Medulla oblongata (tissue), 1 donor: ENCODE measurements at regions not wholly inside any gene's neighbourhood (a gene's known extent, or its start where the extent isn't known, plus 50 kb on each side); places are given as distances from the start of the nearest gene placed in this dataset.
"Not testable (repeated sequence)": the region's sequence is repeated elsewhere in the genome, so short reads cannot be mapped to it uniquely, and the experiment has no call there.

Experiments
- DNase-seq: peaks from one replicate; pipeline ENCODE4 v3.0.0-alpha.2; 2015; ENCODE audit errors: extremely low spot score

GRCh38 chr9:81430727-81431126 is 258.6 kb downstream of the TLE1 start:
- no peak for DNase-seq

- no peak for DNase-seq
These were observed 261.5 kb downstream of the TLE1 start for GRCh38 chr9:81427870-81428269.

- no peak for DNase-seq
These were observed 264.9 kb downstream of the TLE1 start for GRCh38 chr9:81424431-81424830.

- DNase-seq = no peak
These were observed 265.6 kb downstream of the TLE1 start for GRCh38 chr9:81423589-81424326.

GRCh38 chr9:81421090-81421489 is 268.3 kb downstream of the TLE1 start:
- DNase-seq = not testable (repeated sequence)

GRCh38 chr9:81420024-81420423 is 269.3 kb downstream of the TLE1 start:
- no peak for DNase-seq

- DNase-seq = no peak
These were observed 271.4 kb downstream of the TLE1 start for GRCh38 chr9:81417941-81418340.

GRCh38 chr9:81417299-81417675 is 272.1 kb downstream of the TLE1 start:
- DNase-seq = no peak

- DNase-seq = no peak
These were observed 272.7 kb downstream of the TLE1 start for GRCh38 chr9:81416476-81417298.

- DNase-seq = no peak
These were observed 274.5 kb downstream of the TLE1 start for GRCh38 chr9:81414836-81415235.

- DNase-seq = no peak
These were observed 277.4 kb downstream of the TLE1 start for GRCh38 chr9:81411961-81412360.

GRCh38 chr9:81410201-81410600 is 279.1 kb downstream of the TLE1 start:
- no peak for DNase-seq

GRCh38 chr9:81408951-81409350 is 280.4 kb downstream of the TLE1 start:
- no peak for DNase-seq

GRCh38 chr9:81404931-81405598 is 284.3 kb downstream of the TLE1 start:
- DNase-seq = no peak

GRCh38 chr9:81397481-81398381 is 291.6 kb downstream of the TLE1 start:
- DNase-seq = no peak

GRCh38 chr9:81396528-81396927 is 292.8 kb downstream of the TLE1 start:
- no peak for DNase-seq

- DNase-seq = no peak
These were observed 293.7 kb downstream of the TLE1 start for GRCh38 chr9:81395676-81396054.

- DNase-seq = no peak
These were observed 294.3 kb downstream of the TLE1 start for GRCh38 chr9:81394881-81395675.

GRCh38 chr9:81393985-81394811 is 295.1 kb downstream of the TLE1 start:
- DNase-seq = no peak

GRCh38 chr9:81391457-81391825 is 297.9 kb downstream of the TLE1 start:
- no peak for DNase-seq
